Esophagus muscularis mucosa (tissue), 3 donors: ENCODE measurements at regions not wholly inside any gene's neighbourhood (a gene's known extent, or its start where the extent isn't known, plus 50 kb on each side); places are given as distances from the start of the nearest gene placed in this dataset.

ENCODE experiments used
- CTCF ChIP-seq, 3 experiments: fragments of 200-600 bp in 2 of 3; fragments of 450-650 bp in 1 of 3; sonication (generic) in 2 of 3; IDR thresholded peaks; one replicate each; pipeline ENCODE4 v1.5.1; 2017 to 2019; ENCODE audit warnings: antibody characterized with exemption in 3 of 3, mild to moderate bottlenecking in 2 of 3, moderate library complexity in 1 of 3
- POLR2AphosphoS5 ChIP-seq, 2 donors: sonication (generic); formaldehyde crosslinking; IDR thresholded peaks; one replicate each; pipeline ENCODE4 v1.6.1; 2017; ENCODE audit warnings: antibody characterized with exemption in 2 of 2

DNA sequence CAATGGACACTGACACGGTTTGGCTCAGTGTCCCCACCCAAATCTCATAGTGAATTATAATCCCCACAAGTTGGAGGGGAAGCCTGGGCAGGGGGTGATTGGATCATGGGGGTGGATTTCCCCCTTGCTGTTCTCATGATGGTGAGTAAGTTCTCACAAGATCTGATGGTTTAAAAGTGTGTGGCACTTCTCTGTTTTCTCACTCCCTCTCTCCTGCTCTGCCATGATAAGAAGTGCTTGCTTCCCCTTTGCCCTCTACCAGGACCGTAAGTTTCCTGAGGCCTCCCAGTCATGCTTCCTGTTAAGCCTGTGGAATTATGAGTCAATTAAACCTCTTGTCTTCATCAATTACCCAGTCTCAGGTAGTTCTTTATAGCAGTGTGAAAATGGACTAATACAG, 115.8 kb upstream of the KIF2A start:
- no peak for TF ChIP-seq CTCF (IDR thresholded peaks at IDR 0.05)
- TF ChIP-seq POLR2AphosphoS5 (IDR thresholded peaks at IDR 0.05): no peak
